GM21367 (cell line): ENCODE measurements at regions not wholly inside any gene's neighbourhood (a gene's known extent, or its start where the extent isn't known, plus 50 kb on each side); places are given as distances from the start of the nearest gene placed in this dataset.

Experiments
- ATAC-seq: cut with Tn5 transposase; IDR thresholded peaks from one replicate; pipeline ENCODE4 v1.9.1; 2021; ENCODE audit not compliant: unreplicated experiment

GRCh38 chr10:117669122-117669521 is 126.6 kb downstream of the EMX2 start:
- no peak for ATAC-seq

- no peak for ATAC-seq
Observed at GRCh38 chr10:117670116-117670904, 127.8 kb downstream of the EMX2 start.

GRCh38 chr10:117673230-117674010 is 130.9 kb downstream of the EMX2 start:
- ATAC-seq: no peak

- no peak for ATAC-seq
Observed at GRCh38 chr10:117674201-117674600, 131.7 kb downstream of the EMX2 start.

- no peak for ATAC-seq
Observed at GRCh38 chr10:117674646-117675045, 132.1 kb downstream of the EMX2 start.

- no peak for ATAC-seq
Observed at GRCh38 chr10:117675514-117676055, 133.0 kb downstream of the EMX2 start.

- no peak for ATAC-seq
Observed at GRCh38 chr10:117677239-117677638, 134.7 kb downstream of the EMX2 start.

- no peak for ATAC-seq
Observed at GRCh38 chr10:117677890-117678500, 135.4 kb downstream of the EMX2 start.

GRCh38 chr10:117680601-117681000 is 138.1 kb downstream of the EMX2 start:
- ATAC-seq: no peak

GRCh38 chr10:117681104-117681503 is 138.6 kb downstream of the EMX2 start:
- ATAC-seq: no peak

GRCh38 chr10:117684046-117684610 is 141.6 kb downstream of the EMX2 start:
- no peak for ATAC-seq

GRCh38 chr10:117684672-117685211 is 142.2 kb downstream of the EMX2 start:
- ATAC-seq: no peak

- no peak for ATAC-seq
Observed at GRCh38 chr10:117685431-117685830, 142.9 kb downstream of the EMX2 start.

GRCh38 chr10:117686606-117687005 is 144.1 kb downstream of the EMX2 start:
- ATAC-seq: no peak

- no peak for ATAC-seq
Observed at GRCh38 chr10:117688358-117688757, 145.8 kb downstream of the EMX2 start.

GRCh38 chr10:117689566-117689965 is 147.0 kb downstream of the EMX2 start:
- ATAC-seq: no peak

GRCh38 chr10:117690359-117690758 is 147.8 kb downstream of the EMX2 start:
- no peak for ATAC-seq

GRCh38 chr10:117694190-117694589 is 151.6 kb downstream of the EMX2 start:
- no peak for ATAC-seq

- ATAC-seq: no peak
Observed at GRCh38 chr10:117697402-117697801, 154.9 kb downstream of the EMX2 start.

- no peak for ATAC-seq
Observed at GRCh38 chr10:117698809-117699208, 156.3 kb downstream of the EMX2 start.
